Activated CD4-positive, alpha-beta T cell treated with anti-CD3 and anti-CD28 coated beads for 48 hours (primary cell): ENCODE measurements at regions not wholly inside any gene's neighbourhood (a gene's known extent, or its start where the extent isn't known, plus 50 kb on each side); places are given as distances from the start of the nearest gene placed in this dataset.

Experiments
- DNase-seq: peaks from one replicate; pipeline ENCODE4 v3.0.0-alpha.2; 2020

- DNase-seq = no peak
Measured at GRCh38 chr19:28422791-28423650, 789.9 kb downstream of the UQCRFS1 start.

- no peak for DNase-seq
Measured at GRCh38 chr19:28422046-28422445, 790.9 kb downstream of the UQCRFS1 start.

GRCh38 chr19:28420811-28421550 lies 792.0 kb downstream of the UQCRFS1 start:
- DNase-seq = no peak

GRCh38 chr19:28419312-28419711 lies 793.6 kb downstream of the UQCRFS1 start:
- no peak for DNase-seq

GRCh38 chr19:28417361-28417760 lies 795.6 kb downstream of the UQCRFS1 start:
- no peak for DNase-seq

- DNase-seq = no peak
Measured at GRCh38 chr19:28416245-28416644, 796.7 kb downstream of the UQCRFS1 start.

- no peak for DNase-seq
Measured at GRCh38 chr19:28414748-28415147, 798.2 kb downstream of the UQCRFS1 start.

- DNase-seq = no peak
Measured at GRCh38 chr19:28409859-28410258, 803.1 kb downstream of the UQCRFS1 start.

GRCh38 chr19:28406966-28407365 lies 806.0 kb downstream of the UQCRFS1 start:
- no peak for DNase-seq

GRCh38 chr19:28405346-28405742 lies 807.6 kb downstream of the UQCRFS1 start:
- no peak for DNase-seq

- DNase-seq = no peak
Measured at GRCh38 chr19:28404472-28404871, 808.5 kb downstream of the UQCRFS1 start.

- no peak for DNase-seq
Measured at GRCh38 chr19:28403690-28404089, 809.3 kb downstream of the UQCRFS1 start.

GRCh38 chr19:28402701-28403290 lies 810.2 kb downstream of the UQCRFS1 start:
- no peak for DNase-seq

- DNase-seq = no peak
Measured at GRCh38 chr19:28401739-28402424, 811.1 kb downstream of the UQCRFS1 start.

GRCh38 chr19:28400953-28401671 lies 811.8 kb downstream of the UQCRFS1 start:
- no peak for DNase-seq

- DNase-seq = no peak
Measured at GRCh38 chr19:28399187-28399586, 813.8 kb downstream of the UQCRFS1 start.

- DNase-seq = no peak
Measured at GRCh38 chr19:28397800-28398199, 815.2 kb downstream of the UQCRFS1 start.

GRCh38 chr19:28397306-28397705 lies 815.6 kb downstream of the UQCRFS1 start:
- no peak for DNase-seq

- DNase-seq = no peak
Measured at GRCh38 chr19:28396287-28396831, 816.6 kb downstream of the UQCRFS1 start.

- no peak for DNase-seq
Measured at GRCh38 chr19:28394725-28395124, 818.2 kb downstream of the UQCRFS1 start.

- DNase-seq = no peak
Measured at GRCh38 chr19:28393574-28394336, 819.2 kb downstream of the UQCRFS1 start.
